ENCODE measurements at regions not wholly inside any gene's neighbourhood (a gene's known extent, or its start where the extent isn't known, plus 50 kb on each side); places are given as distances from the start of the nearest gene placed in this dataset.

- TF ChIP-seq ZNF503 (CRISPR knock-in tag; IDR thresholded peaks at IDR 0.05), result no peak
- TF ChIP-seq ZNF558 (CRISPR knock-in tag; IDR thresholded peaks at IDR 0.05; ENCODE audit: borderline replicate concordance), result no peak
- TF ChIP-seq GATAD1 (CRISPR knock-in tag; IDR thresholded peaks at IDR 0.05), result no peak
- TF ChIP-seq TFDP1 (CRISPR knock-in tag; IDR thresholded peaks at IDR 0.05; ENCODE audit: borderline replicate concordance), result no peak
- TF ChIP-seq ZNF549 (CRISPR knock-in tag; IDR thresholded peaks at IDR 0.05), result no peak
- TF ChIP-seq ARID5B (CRISPR knock-in tag; IDR thresholded peaks at IDR 0.05), result no peak
- TF ChIP-seq U2AF1 (optimal IDR thresholded peaks at IDR 0.05; ENCODE audit: low read depth, low read length), result no peak
- TF ChIP-seq ZBTB49 (CRISPR knock-in tag; IDR thresholded peaks at IDR 0.05; ENCODE audit: borderline replicate concordance), result no peak
- TF ChIP-seq LRRFIP1 (CRISPR knock-in tag; conservative IDR thresholded peaks at IDR 0.05), result no peak
- TF ChIP-seq ZNF256 (CRISPR knock-in tag; conservative IDR thresholded peaks at IDR 0.05), result no peak
- TF ChIP-seq ZNF562 (CRISPR knock-in tag; IDR thresholded peaks at IDR 0.05; ENCODE audit: borderline replicate concordance), result no peak
- no peak for TF ChIP-seq BORCS8-MEF2B (CRISPR knock-in tag; IDR thresholded peaks at IDR 0.05)
These were observed 177.3 kb downstream of the NFKBIZ start (continued) for GRCh38 chr3:102026656-102027055.
